ENCODE measurements at regions not wholly inside any gene's neighbourhood (a gene's known extent, or its start where the extent isn't known, plus 50 kb on each side); places are given as distances from the start of the nearest gene placed in this dataset.

DNA sequence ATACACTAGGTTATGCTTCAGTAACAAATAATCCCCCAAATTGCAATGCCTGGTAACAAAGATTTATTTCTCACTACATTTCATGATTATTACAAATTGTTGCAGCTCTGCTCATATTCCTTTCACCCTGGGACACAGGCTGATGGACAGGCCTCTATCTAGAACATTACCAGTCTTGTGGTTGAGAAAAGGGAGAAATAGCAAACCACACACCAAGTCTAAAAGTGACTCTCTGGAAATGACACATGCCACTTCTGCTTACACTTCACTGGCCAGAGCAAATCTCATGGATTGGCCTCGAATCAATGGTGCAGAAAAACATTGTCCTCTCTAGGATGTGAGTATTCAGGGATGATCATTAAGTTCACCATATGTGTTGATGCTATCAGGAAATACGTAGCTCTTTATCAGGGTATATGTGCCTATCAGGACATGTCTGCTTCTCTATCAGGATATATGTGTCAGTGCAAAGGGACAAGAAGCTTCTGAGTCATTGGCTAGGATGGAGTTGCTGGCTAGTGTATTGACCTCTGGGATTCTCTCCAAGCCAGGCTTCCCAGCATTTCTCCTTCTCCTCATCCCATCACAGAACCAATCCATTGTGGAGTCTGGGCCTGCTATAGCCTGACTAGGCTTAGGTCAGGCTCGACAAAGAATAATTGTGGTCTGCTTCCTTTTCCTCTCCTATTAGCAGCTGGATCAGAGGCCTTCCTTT lies 91.1 kb upstream of the CEP78 start:
- TF ChIP-seq EZH2 (IDR thresholded peaks at IDR 0.05) (no peak), POLR2AphosphoS5 (IDR thresholded peaks at IDR 0.05; ENCODE audit: borderline replicate concordance, low read depth, low read length) (no peak)

Measured in SK-N-MC (cell line).